Trophoblast cell (in vitro differentiated cells and primary cell): ENCODE measurements at regions not wholly inside any gene's neighbourhood (a gene's known extent, or its start where the extent isn't known, plus 50 kb on each side); places are given as distances from the start of the nearest gene placed in this dataset.

Experiments
- DNase-seq, 2 donors: peaks; one replicate each; pipeline ENCODE4 v3.0.0-alpha.2; 2016
- H2AFZ ChIP-seq: 2 replicates; pipeline ENCODE4 v1.6.1; 2013; ENCODE audit warnings: low read length, moderate library complexity, mild to moderate bottlenecking; ENCODE audit not compliant: insufficient read depth, poor library complexity
- H2AK5ac ChIP-seq: 2 replicates; pipeline ENCODE4 v1.6.1; 2013; ENCODE audit warnings: mild to moderate bottlenecking, low read length
- H2BK120ac ChIP-seq: 2 replicates; pipeline ENCODE4 v1.6.1; 2013; ENCODE audit warnings: low read length, mild to moderate bottlenecking, moderate library complexity; ENCODE audit not compliant: insufficient read depth, poor library complexity
- H2BK12ac ChIP-seq: 2 replicates; pipeline ENCODE4 v1.6.1; 2013; ENCODE audit warnings: mild to moderate bottlenecking, low read length, moderate library complexity
- H2BK5ac ChIP-seq: 2 replicates; pipeline ENCODE4 v1.6.1; 2013; ENCODE audit warnings: low read length, low read depth, moderate library complexity, mild to moderate bottlenecking; ENCODE audit not compliant: poor library complexity
- H3K14ac ChIP-seq: 2 replicates; pipeline ENCODE4 v1.6.1; 2013; ENCODE audit warnings: mild to moderate bottlenecking, low read length
- H3K18ac ChIP-seq: 2 replicates; pipeline ENCODE4 v1.6.1; 2013; ENCODE audit warnings: mild to moderate bottlenecking, low read length
- H3K23ac ChIP-seq: 2 replicates; pipeline ENCODE4 v1.6.1; 2013; ENCODE audit warnings: low read length
- H3K27ac ChIP-seq: 2 replicates; pipeline ENCODE4 v1.5.1; 2013; ENCODE audit warnings: low read depth, mild to moderate bottlenecking, inconsistent platforms, low read length, moderate library complexity
- H3K27me3 ChIP-seq: 2 replicates; pipeline ENCODE4 v1.6.1; 2013; ENCODE audit warnings: inconsistent platforms, mild to moderate bottlenecking, low read length, moderate library complexity; ENCODE audit not compliant: insufficient read depth
- H3K36me3 ChIP-seq, 2 experiments: 1 replicate in 1 of 2; 2 replicates in 1 of 2; pipeline ENCODE4 v1.6.1; 2013; ENCODE audit warnings: low read length in 2 of 2, mild to moderate bottlenecking in 2 of 2, moderate library complexity in 1 of 2; ENCODE audit not compliant: insufficient read depth in 2 of 2, control insufficient read depth in 1 of 2
- H3K4ac ChIP-seq: 2 replicates; pipeline ENCODE4 v1.6.1; 2013; ENCODE audit warnings: low read depth, mild to moderate bottlenecking, low read length, moderate library complexity
- H3K4me1 ChIP-seq, 2 experiments: 1 replicate in 1 of 2; 2 replicates in 1 of 2; pipeline ENCODE4 v1.6.1; 2013; ENCODE audit warnings: low read length in 2 of 2, mild to moderate bottlenecking in 2 of 2, moderate library complexity in 1 of 2; ENCODE audit not compliant: insufficient read depth in 2 of 2, control insufficient read depth in 1 of 2
- H3K4me2 ChIP-seq: 2 replicates; pipeline ENCODE4 v1.6.1; 2013; ENCODE audit warnings: inconsistent platforms, mild to moderate bottlenecking, low read length, moderate library complexity
- H3K4me3 ChIP-seq: 2 replicates; pipeline ENCODE4 v1.5.1; 2013; ENCODE audit warnings: mild to moderate bottlenecking, low read depth, low read length, inconsistent platforms
- H3K79me1 ChIP-seq: one replicate; pipeline ENCODE4 v1.6.1; 2013; ENCODE audit warnings: low read length
- H3K79me2 ChIP-seq: 2 replicates; pipeline ENCODE4 v1.6.1; 2013; ENCODE audit warnings: low read length, mild to moderate bottlenecking; ENCODE audit not compliant: control insufficient read depth, insufficient read depth, poor library complexity
- H3K9ac ChIP-seq: 2 replicates; pipeline ENCODE4 v1.6.1; 2013; ENCODE audit warnings: mild to moderate bottlenecking, low read length
- H3K9me3 ChIP-seq: 2 replicates; pipeline ENCODE4 v1.6.1; 2013; ENCODE audit warnings: low read depth, mild to moderate bottlenecking, control low read depth, inconsistent platforms, low read length; ENCODE audit not compliant: insufficient read depth
- H4K12ac ChIP-seq: 2 replicates; pipeline ENCODE4 v1.6.1; 2013; ENCODE audit warnings: low read depth, mild to moderate bottlenecking, low read length, moderate library complexity
- H4K8ac ChIP-seq: 2 replicates; pipeline ENCODE4 v1.6.1; 2013; ENCODE audit warnings: low read depth, mild to moderate bottlenecking, low read length, moderate library complexity
- H4K91ac ChIP-seq: one replicate; pipeline ENCODE4 v1.6.1; 2013; ENCODE audit warnings: low read depth, mild to moderate bottlenecking, low read length, moderate library complexity
- WGBS: extraction: QIAGEN DNeasy Blood & Tissue Kit; methylation state at CpG from one replicate; pipeline ENCODE4 v1.1.7; 2013; ENCODE audit warnings: missing lambda C conversion rate; ENCODE audit not compliant: insufficient read length, insufficient coverage; ENCODE audit errors: extremely low coverage; 5-methylcytosine and 5-hydroxymethylcytosine counted together

- no peak for DNase-seq
- Histone ChIP-seq H3K9me3 (no peaks in the 10 kb centered on the region), H3K4me2 (no peak overlapping the region), H3K27me3 (no peaks in the 10 kb centered on the region), H4K12ac (no peak overlapping the region), H3K14ac (no peak overlapping the region), H3K4me3 (no peak overlapping the region), H3K79me1 (no peaks in the 10 kb centered on the region), H2BK5ac (no peak overlapping the region), H2BK120ac (no peak overlapping the region), H2AK5ac (no peak overlapping the region), H2AFZ (no peak overlapping the region), H3K79me2 (no peaks in the 10 kb centered on the region), H3K4me1 (no peaks in the 10 kb centered on the region), H4K8ac (no peak overlapping the region), H2BK12ac (no peak overlapping the region), H3K9ac (no peak overlapping the region), H3K27ac (no peak overlapping the region), H4K91ac (no peak overlapping the region), H3K18ac (no peak overlapping the region), H3K23ac (no peak overlapping the region), H3K36me3 (no peaks in the 10 kb centered on the region), H3K4ac (no peak overlapping the region)
- no CpG with 5 or more reads among the region's 2 CpGs for WGBS
These were observed 566.4 kb downstream of the ZEB2 start for GRCh38 chr2:143953451-143954030.

- H3K27ac ChIP-seq, result no peak overlapping the region
- no peak overlapping the region for H3K4ac ChIP-seq
- no peak overlapping the region for H3K18ac ChIP-seq
- no peaks in the 10 kb centered on the region for H3K79me1 ChIP-seq
- no peak overlapping the region for H4K91ac ChIP-seq
- no peaks in the 10 kb centered on the region for H3K79me2 ChIP-seq
- no peak overlapping the region for H2BK120ac ChIP-seq
- H3K4me3 ChIP-seq, result no peak overlapping the region
- DNase-seq, result no peak
- H4K12ac ChIP-seq, result no peak overlapping the region
- H3K4me1 ChIP-seq, result no peaks in the 10 kb centered on the region
- no peak overlapping the region for H3K4me2 ChIP-seq
- H2BK5ac ChIP-seq, result no peak overlapping the region
- no peak overlapping the region for H2BK12ac ChIP-seq
- H3K27me3 ChIP-seq, result no peaks in the 10 kb centered on the region
- no peak overlapping the region for H2AFZ ChIP-seq
- H3K9ac ChIP-seq, result no peak overlapping the region
- WGBS, result no CpG with 5 or more reads among the region's 1 CpG
- no peaks in the 10 kb centered on the region for H3K9me3 ChIP-seq
- no peak overlapping the region for H3K14ac ChIP-seq
- H4K8ac ChIP-seq, result no peak overlapping the region
- H3K36me3 ChIP-seq, result no peaks in the 10 kb centered on the region
- H2AK5ac ChIP-seq, result no peak overlapping the region
- no peak overlapping the region for H3K23ac ChIP-seq
These were observed 567.4 kb downstream of the ZEB2 start for GRCh38 chr2:143952536-143952935.

GRCh38 chr2:143950704-143951103 lies 569.2 kb downstream of the ZEB2 start:
- H3K9me3 ChIP-seq, result no peaks in the 10 kb centered on the region
- no peaks in the 10 kb centered on the region for H3K36me3 ChIP-seq
- H3K4me3 ChIP-seq, result no peak overlapping the region
- H4K8ac ChIP-seq, result no peak overlapping the region
- no peaks in the 10 kb centered on the region for H3K27me3 ChIP-seq
- no peaks in the 10 kb centered on the region for H3K79me2 ChIP-seq
- no peak overlapping the region for H2AFZ ChIP-seq
- H3K79me1 ChIP-seq, result no peaks in the 10 kb centered on the region
- no peak overlapping the region for H2BK5ac ChIP-seq
- H3K4me2 ChIP-seq, result no peak overlapping the region
- no peak overlapping the region for H3K23ac ChIP-seq
- no peak overlapping the region for H2BK120ac ChIP-seq
- H3K18ac ChIP-seq, result no peak overlapping the region
- no peak overlapping the region for H3K4ac ChIP-seq
- H4K91ac ChIP-seq, result no peak overlapping the region
- H4K12ac ChIP-seq, result no peak overlapping the region
- no peak overlapping the region for H3K27ac ChIP-seq
- WGBS, result no CpG with 5 or more reads among the region's 2 CpGs
- H3K14ac ChIP-seq, result no peak overlapping the region
- H2BK12ac ChIP-seq, result no peak overlapping the region
- no peak for DNase-seq
- no peak overlapping the region for H3K9ac ChIP-seq
- no peak overlapping the region for H2AK5ac ChIP-seq
- no peaks in the 10 kb centered on the region for H3K4me1 ChIP-seq

- Histone ChIP-seq H2AK5ac (no peak overlapping the region), H3K9me3 (no peaks in the 10 kb centered on the region), H3K4me2 (no peak overlapping the region), H3K36me3 (no peaks in the 10 kb centered on the region), H4K8ac (no peak overlapping the region), H3K4me3 (no peak overlapping the region), H2BK120ac (no peak overlapping the region), H3K9ac (no peak overlapping the region), H3K27me3 (no peaks in the 10 kb centered on the region), H4K12ac (no peak overlapping the region), H2BK12ac (no peak overlapping the region), H2BK5ac (no peak overlapping the region), H4K91ac (no peak overlapping the region), H3K4me1 (no peaks in the 10 kb centered on the region), H3K23ac (no peak overlapping the region), H3K79me2 (no peaks in the 10 kb centered on the region), H2AFZ (no peak overlapping the region), H3K18ac (no peak overlapping the region), H3K79me1 (no peaks in the 10 kb centered on the region), H3K27ac (no peak overlapping the region), H3K4ac (no peak overlapping the region), H3K14ac (no peak overlapping the region)
- no peak for DNase-seq
- WGBS, result no CpG with 5 or more reads among the region's 3 CpGs
These were observed 570.6 kb downstream of the ZEB2 start for GRCh38 chr2:143949121-143949848.
